NCI-H460 (cell line): ENCODE measurements at regions not wholly inside any gene's neighbourhood (a gene's known extent, or its start where the extent isn't known, plus 50 kb on each side); places are given as distances from the start of the nearest gene placed in this dataset.
A peak's percentile ranks its signal among the peaks of the same experiment; 100 is the strongest.
"Not testable (repeated sequence)": the region's sequence is repeated elsewhere in the genome, so short reads cannot be mapped to it uniquely, and the experiment has no call there.

Experiments
- DNase-seq: peaks from one replicate; pipeline ENCODE4 v3.0.0-alpha.2; 2016; ENCODE audit warnings: low read depth; ENCODE audit errors: extremely low read depth

DNA sequence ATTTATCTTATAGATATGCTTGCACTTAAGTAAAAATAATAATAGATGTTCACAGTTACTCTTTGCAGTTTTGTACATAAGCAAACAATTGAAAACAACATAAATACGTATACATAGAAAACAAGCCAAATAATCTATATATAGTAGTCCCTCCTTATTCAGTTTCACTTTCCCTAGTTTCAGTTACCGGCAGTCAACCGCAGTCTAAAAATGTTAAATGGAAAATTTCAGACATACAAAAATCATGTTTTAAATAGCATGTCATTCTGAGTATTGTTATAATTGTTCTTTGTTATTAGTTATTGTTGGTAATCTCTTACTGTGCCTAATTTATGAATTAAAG lies 262.0 kb downstream of the CGGBP1 start:
- no peak for DNase-seq

DNA sequence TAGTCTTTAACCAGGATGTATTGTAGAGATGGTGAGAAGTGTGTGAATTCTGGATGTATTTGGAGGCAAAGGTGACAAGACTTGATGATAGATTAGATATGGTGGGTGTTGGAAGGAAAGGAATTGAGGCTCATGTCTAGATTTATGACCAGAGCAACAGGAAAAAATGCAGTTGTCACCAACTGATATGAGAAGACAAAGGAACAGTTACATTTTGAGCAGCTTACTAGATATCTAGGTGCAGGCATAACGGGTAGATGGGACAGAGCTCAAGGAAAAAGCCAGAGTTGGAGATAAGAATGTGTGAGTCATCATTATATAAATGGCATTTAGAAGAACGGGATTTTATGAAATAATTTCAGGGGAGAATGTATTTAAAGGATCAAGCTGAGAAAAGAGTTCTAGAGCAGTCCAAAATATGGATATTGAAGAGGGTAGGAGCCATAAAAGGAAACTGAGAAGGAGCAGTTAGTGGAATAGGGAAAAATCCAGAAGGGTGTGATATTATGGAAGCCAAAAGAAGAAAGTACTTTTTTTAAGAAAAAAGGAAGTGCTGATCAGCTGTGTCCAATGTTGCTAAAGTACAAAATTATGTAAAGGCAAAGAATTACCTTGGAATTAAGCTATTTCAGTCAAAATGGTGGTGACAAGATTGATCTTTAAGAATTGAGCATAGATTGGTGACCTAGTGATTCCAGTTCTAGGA lies 262.5 kb downstream of the CGGBP1 start:
- no peak for DNase-seq

DNA sequence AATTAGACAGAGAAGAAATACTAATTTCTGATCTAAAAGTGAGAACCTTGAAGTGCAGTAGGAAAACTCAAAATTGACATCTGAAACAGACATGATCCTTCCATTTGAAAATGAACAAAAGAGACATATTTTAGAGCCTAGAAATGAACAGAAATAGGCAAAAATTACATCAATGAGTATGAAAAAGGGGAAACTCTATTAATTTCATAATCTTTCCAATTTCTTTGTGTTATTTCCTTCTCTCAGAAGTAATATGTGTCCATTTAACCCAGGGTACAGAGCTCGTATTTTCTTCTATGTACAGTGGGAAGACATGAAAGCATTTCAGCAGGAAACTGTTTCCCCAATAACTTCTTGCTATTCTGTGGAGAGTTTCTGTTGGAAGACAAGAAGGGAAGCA lies 263.1 kb downstream of the CGGBP1 start:
- DNase-seq, result no peak

DNA sequence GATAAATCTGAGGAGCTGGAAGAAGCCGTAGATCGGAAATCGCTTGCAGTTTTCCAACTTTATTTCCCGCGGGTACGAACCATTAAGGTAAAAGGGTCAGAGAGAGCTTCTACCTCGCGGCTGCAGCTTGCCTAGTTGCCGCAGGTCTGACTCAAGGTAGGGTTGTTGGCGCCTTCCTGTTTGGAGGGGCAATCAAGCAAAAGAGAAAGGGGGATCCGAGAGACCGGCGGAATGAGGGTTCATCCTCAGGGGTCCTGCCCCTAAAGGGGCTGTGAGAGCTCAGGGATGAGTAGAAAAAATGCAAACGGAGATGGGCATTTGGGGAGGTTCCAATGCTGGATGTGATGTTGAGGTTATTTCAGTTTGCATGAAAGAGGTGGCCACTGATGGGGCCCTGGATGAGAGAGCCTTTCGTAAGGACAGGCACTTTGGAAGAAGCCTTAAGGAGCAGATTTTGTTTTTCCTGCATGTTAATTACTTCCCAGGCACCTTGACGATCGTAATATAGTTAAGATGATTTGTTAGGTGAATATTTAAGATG lies 265.4 kb downstream of the CGGBP1 start:
- no peak for DNase-seq

DNA sequence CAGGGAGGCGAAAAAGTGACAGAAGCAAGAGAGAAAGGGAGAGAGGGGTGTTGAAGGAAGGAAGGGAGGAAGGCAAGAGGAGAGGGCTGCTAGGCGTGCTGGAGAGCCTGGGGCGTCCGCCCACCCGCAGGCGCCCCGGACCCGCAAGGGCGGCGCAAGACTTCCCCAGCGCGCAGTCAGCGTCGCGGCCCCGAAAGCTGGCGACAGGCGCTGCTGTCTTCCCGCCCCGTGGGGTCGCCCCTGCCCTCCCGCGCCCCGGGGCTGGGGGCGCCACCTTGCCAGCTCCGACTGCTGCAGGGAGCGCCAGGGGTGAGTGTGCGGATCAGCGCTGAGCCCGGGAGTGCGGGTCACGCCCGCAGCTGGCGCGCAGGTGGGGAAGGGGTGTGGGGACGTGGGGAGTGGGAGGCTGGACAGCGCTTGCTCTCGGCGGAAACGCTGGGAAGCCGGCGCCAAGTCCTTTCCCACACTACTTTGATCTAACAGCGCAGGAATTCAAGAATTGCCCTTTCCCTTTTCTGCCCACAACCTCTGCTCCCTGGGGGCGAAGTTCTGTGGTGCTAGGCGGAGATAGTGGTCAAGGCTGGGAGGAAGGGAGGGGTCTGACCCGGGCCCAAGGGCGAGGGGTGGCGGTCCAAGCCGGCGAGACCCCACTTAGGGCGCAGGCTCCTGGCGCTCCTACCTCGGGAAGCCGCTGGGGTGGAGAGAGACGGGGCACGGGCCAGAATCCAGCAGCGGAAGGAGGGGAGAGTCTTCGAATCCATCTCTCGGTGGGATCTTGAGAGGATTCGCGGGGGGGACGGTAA lies 266.1 kb downstream of the CGGBP1 start, which contains the start of gene HTR1F:
Gene HTR1F, plus strand, starts transcription at position 173 of the 803 bp plus-strand sequence.
- no peak for DNase-seq

DNA sequence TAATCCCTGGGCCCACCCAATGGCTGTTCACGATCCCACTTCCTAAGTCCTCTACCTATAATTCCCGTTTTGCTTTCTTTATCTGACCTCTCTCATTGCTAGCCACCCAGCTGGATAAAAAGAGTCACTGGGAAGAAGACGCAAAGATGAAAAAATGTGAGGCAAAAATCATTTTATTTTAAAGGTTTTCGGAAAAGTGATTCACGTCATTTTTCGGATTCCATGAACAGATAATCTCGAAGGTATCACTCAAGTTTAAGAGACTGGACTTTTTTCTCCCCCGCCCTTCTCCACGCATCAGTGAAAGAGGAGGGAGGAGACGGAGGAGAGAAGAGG lies 266.6 kb downstream of the CGGBP1 start:
- no peak for DNase-seq

DNA sequence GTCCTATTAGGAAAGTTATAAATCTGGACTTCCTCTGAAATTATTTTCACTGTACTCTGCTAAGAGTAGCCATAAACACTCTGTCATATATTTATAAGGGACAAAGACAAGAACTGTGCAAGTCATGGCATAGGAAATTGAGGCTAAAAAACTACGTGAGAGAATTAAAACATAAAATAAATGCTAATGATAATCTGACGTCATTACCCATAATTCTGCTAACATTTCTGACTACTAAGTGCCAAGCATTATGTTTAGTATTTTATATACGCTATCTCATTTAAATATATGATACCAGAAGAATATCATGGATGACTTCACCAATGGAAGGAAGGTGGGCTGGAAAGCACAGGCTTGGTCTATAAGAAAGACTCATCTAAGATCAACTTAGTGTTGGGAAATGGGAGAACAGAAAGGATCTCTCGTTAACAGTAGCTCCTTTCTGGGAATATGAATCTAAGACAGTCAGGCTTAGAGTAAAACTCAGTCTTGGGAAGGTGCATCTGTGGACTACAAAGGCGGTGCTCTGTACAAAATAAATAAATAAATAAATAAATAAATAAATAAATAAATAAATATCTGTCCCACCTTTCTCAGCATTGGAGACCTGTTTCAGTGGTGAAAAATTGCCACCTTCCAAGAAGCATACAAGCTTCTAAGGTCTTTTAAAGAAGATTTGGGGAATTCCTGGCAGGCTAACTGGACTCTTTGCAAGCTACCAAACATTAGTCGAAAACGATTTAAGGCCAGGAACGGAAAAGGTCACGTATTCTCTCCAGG lies 267.4 kb downstream of the CGGBP1 start:
- no peak for DNase-seq

DNA sequence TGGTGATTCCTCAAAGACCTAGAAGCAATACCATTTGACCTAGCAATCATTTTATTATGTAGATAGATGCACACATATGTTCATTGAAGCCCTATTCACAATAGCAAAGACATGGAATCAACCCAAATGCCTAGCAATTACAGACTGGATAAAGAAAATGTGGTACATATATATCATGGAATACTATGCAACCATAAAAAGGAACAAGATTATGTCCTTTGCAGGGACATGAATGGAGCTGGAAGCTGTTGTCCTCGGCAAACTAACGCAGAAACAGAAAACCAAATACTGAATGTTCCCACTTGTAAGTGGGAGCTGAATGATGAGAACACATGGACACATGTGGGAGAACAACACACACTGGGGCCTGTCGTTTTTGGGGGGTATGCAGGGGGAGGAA lies 269.8 kb downstream of the CGGBP1 start:
- not testable (repeated sequence) for DNase-seq

DNA sequence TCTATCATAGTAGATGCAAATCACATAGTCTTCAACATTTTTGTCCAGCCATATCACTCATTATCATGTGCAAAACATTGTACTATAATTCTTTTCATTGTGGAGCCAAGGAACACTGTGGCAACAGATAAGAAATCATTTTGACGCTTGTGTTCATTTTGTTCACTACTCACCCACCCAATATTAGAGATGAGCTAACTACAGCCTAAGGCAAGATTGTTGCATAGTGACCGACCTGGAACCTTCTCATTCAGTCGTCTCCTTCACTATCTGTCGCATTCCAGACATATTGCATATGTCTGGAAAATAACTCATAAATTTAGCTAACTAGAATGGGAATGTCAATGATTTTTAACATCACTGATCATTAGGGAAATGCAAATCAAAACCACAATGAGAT lies 270.3 kb downstream of the CGGBP1 start:
- DNase-seq, result no peak

DNA sequence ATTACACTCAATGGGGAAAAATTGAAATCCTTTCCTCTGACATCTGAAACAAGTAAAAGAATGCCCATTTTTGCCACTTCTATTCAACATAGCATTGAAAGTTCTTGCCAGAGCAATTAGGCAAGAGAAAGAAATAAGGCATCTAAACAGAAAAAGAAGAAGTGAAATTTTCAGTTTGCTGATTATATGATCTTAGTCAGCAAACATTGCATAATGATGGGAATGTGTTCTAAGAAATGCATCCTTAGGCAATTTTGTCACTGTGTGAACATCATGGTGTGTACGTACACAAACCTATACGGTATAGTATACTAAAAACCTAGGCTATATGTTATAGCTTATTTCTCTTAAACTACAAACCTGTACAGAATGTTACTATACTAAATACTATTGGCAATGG lies 278.0 kb downstream of the CGGBP1 start:
- DNase-seq, result no peak

DNA sequence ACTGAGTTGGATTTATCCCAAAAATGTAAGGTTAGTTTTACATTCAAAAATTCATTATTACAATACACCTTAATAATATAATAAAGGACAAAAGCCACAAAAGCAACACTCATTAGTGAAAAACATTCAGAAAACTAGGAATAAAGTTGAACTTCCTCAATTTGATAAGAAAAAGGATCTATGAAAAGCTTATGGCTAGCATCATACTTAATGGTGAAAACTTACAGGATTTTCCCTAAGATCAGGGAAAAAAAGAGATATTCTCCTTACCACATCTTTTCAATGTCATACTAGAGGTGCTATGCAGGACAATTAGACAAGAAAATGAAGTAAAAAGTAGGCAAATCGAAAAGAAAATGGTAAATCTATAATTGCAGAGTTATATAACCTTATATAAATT lies 279.9 kb downstream of the CGGBP1 start:
- DNase-seq, result no peak

DNA sequence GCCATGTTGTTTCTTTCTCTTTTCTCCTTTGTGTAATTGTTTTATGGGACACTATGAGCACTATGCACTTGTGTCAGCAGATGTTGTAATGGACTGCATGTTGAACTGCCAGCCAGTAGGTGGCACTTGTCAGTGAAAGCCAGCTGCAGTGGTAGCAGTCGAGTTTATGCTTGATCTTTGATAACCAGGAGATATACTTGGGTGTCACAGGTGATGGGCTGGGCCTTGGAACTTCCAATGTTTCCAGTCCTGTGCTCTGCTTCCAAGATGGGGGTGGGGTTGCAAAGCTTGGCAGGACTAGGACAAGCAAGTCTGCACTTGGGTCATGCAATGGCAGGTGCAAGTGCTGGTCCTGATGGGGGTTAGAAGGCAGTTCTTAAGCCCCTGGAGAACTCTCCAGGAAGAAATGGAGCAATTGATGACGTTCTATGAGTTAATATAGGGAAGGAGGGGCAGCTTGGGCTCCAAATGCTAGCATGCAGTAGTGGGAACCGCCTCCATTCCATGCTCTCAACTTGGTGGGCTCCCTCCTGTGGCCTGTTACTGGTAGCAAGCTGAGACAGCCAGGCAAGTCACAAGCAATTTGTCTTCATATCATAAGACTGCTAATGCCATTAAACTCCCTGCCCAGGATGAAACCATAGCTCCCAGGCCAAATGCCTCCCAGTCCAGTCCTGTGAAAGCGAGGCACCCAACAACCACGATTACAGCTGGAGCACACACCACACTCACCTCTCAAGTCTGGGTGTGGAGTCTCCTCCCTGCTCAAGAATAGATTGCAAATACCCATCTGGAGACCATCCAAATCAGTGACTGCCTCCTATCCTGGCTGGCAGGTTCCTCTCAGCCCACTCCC lies 287.2 kb downstream of the CGGBP1 start:
- DNase-seq, result peak; percentile 9

DNA sequence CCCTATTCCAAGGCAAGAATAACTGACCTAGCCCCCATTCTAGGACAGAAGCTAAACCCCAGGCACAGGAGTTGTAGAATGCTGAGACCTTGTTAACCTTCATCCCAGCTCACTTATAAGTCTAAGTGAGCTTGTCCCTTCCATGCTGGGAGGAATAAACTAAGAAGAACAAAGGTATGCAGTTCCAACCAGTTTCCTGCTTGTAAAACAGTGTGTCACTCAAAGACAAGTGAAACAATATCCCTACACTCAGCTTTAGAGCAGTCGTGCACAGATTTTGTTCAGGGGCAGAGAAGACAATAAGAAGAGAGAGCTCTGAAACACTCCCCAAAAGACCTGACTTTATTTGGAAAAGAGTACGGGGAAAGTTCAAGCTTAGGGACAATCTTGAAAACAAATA lies 292.1 kb downstream of the CGGBP1 start:
- no peak for DNase-seq

DNA sequence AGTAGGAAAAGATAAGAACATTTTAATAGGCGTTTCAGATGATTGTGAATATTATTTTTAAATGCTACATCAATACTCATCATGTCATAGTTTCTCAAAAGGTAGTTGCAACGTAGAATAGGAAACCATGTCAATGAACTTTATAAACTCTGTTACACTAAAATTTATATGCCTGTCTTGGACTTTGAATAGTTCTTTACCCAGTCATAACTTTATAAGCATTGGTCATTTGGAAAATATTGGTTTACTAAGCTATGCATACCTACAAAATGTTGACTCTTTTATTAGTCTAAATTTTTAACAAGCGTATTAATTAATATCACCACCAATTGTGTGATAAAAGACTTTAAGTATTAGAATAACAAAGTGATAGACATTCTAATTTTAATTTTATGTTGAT lies 293.5 kb downstream of the CGGBP1 start:
- DNase-seq, result no peak

DNA sequence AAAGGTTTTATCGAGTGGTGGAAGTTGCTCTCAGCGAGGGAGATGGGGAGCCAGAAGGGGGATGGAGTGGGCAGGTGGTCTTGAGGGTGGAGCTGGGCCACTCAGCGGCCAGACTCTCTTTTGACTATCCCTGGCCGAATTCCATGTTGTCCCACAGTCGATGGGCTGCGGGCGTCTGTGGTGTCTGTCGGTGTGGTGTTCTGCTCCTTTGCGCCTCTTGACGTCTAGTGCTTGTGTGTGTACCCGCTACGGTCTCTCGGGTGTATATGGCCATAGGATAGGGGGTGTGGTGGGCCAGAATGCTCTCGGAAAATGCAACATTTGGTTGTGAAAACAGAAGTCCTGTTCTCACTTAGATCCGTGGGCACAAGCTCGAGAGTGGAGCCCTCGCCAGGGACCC lies 297.0 kb downstream of the CGGBP1 start:
- DNase-seq, result no peak

DNA sequence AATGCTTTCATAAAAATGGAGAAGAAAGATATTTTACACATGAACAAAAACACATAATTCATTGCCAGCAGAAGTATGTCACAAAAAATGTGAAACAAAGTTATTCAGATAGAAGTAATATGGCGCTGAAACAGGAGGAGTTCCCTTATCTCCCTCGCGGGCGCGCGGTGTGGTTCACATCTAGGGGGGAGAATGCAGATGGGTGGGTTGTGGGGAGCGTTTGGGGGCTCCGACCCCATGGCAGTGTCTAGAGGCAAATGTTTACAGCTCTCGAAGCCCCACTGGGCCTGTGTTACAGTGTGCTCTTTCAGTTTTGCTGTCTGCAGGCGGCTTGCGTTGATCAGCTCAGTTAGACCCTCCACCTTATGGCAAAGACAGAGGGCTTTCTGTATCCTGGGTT lies 297.5 kb downstream of the CGGBP1 start:
- DNase-seq, result no peak

DNA sequence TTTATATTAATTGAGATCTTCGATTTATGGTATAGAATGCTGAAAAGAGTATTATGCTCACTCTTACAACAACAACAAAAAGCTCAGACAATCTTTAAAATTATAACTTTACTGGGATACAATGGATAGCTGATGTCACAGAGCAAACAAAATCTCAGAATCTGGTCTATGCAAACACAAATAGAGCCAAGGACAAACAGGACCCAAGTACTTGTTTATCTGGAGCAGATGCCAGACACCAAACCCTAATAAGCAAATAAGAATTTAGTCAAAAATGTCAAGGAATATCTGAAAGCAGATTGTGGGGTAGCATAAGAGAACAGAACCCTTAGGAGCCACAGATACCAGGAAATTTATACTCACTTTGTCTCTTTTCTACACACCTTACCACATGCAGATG lies 302.2 kb downstream of the CGGBP1 start:
- no peak for DNase-seq

DNA sequence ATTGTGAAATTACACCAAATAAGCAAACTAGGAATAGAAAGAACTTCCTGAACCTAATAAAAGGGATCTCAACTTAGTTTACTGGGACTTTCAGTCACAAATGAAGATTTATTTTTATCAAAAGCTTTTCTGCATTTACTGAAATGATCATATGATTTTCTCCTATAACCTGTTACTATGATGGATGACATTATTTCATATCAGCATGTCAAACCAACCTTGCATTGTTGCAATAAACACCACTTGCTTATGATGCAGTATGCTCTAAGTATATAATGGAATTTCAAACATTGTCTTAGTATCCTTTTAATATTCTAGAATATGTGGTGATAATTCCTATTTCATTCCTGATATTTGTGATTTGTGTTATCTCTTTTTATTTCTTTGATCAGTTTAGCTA lies 303.0 kb downstream of the CGGBP1 start:
- DNase-seq, result no peak

DNA sequence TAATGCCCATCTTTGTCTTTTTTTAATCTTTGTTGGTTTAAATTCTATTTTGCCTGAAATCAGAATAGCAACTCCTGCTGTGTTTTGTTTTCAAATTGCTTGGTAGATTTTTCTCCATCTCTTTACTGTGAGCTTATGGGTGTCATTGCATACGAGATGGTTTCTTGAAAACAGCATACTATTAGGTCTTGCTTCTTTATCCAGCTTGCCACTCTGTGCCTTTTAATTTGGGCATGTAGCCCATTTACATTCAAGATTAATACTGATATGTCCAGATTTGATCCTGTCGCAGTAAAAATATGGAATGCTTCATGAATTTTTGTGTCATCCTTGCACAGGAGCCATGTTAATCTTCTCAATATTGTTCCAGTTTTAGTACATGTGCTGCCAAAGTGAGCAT lies 316.6 kb downstream of the CGGBP1 start:
- no peak for DNase-seq

DNA sequence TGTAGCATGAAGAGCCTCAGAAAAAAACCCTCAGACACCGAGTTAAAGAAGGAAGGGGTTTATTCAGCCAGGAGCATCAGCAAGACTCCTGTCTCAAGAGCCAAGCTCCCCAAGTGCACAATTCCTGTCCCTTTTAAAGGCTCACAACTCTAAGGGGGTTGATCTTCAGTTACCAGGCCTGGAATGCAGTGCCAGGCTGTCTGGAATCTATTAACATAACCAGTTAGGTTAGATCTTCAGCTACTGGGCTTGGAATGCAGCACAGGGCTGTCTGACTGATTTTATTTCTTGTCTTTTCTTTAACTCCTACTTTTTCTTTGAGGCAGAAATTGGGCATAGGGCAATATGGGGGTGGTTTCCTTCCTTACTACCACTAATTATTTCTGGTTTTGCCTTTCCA lies 317.9 kb downstream of the CGGBP1 start:
- DNase-seq, result not testable (repeated sequence)

DNA sequence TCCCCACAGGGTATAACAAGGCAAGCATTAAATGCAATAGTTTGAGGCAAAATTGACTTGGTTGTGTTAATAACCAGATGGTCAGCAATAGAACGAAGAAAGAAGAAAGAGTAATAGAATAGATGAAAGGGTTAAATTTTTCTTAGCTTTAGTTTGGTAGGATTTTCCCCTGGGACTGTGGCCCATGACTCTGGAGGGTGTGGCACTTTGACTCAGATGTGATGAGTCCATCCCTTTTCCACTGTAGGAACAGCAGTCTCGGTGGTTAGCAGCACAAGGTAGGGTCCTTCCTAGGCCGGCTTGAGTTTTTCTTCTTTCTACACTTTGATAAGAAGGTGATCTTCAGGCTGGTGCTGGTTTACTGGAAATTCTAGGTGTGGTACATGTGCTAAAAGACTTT lies 321.0 kb downstream of the CGGBP1 start:
- DNase-seq, result peak; percentile 9
